ENCODE measurements at regions not wholly inside any gene's neighbourhood (a gene's known extent, or its start where the extent isn't known, plus 50 kb on each side); places are given as distances from the start of the nearest gene placed in this dataset.

DNA sequence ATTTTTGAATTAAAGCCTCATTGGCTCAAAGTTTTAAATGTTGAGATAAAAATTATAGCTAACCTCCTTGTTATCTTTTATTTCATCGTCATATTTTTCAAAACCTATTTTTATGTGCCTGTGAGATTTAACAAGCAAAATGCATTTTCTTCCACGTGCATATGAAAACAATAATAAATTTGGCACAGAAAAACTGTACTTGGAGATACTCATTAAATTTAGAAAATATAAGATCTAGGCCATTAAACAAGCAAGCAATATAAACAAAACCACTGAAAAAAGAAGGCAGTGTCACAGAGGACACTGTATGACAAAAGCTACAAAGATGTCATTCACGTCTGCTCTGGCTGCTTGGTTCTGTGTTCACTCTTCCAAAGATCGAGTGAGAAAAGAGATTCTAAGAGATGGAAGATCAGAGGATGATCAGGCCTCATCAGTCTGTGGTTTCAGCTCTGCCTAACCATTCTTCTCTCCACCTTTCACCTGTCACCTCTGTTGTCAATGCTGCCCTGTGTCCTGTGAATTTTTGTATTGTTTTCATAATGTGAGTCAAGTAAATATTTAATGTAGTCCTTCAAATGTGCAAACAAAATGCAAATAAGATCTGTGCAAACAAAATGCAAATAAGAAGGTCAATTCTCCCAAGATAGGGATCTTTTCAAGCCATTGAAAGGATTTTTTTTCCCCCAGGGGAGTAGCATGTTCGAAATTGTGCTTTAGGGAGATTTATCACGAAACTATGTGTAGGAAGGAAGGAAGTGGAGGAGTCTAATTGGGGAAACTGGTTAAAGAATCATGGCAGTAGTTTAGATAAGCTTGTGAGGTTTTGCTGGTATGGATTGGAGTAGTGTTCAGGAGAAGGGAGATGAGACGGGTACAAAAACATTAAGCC, 138.7 kb upstream of the RBMS1 start:
- DNase-seq (no peak), ATAC-seq (ENCODE audit: insufficient read depth, low FRiP score) (no peak)
- H3K4me1 ChIP-seq (ENCODE audit: control insufficient read depth in 5 of 5, insufficient read depth in 5 of 5, low read length in 5 of 5), result peaks cover 0 to 52% (median 12%) of the 10 kb centered on the region in 5 donors
- no peak overlapping the region for H3K9ac ChIP-seq (ENCODE audit: insufficient read depth in 1 of 2, low read length in 2 of 2)
- TF ChIP-seq, protein P1, sequence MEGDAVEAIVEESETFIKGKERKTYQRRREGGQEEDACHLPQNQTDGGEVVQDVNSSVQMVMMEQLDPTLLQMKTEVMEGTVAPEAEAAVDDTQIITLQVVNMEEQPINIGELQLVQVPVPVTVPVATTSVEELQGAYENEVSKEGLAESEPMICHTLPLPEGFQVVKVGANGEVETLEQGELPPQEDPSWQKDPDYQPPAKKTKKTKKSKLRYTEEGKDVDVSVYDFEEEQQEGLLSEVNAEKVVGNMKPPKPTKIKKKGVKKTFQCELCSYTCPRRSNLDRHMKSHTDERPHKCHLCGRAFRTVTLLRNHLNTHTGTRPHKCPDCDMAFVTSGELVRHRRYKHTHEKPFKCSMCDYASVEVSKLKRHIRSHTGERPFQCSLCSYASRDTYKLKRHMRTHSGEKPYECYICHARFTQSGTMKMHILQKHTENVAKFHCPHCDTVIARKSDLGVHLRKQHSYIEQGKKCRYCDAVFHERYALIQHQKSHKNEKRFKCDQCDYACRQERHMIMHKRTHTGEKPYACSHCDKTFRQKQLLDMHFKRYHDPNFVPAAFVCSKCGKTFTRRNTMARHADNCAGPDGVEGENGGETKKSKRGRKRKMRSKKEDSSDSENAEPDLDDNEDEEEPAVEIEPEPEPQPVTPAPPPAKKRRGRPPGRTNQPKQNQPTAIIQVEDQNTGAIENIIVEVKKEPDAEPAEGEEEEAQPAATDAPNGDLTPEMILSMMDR (IDR thresholded peaks at IDR 0.05; ENCODE audit: control extremely low read depth, extremely low read depth), result no peak
- 66 to 76% methylated on average over 7 of the region's 7 CpGs for WGBS, 2 donors
- no peaks in the 10 kb centered on the region for H3K36me3 ChIP-seq (ENCODE audit: control insufficient read depth in 4 of 4, insufficient read depth in 4 of 4, low read length in 4 of 4)
- no peak overlapping the region for H3K4me3 ChIP-seq
- no peaks in the 10 kb centered on the region for H3K27me3 ChIP-seq (ENCODE audit: control insufficient read depth in 3 of 3, insufficient read depth in 3 of 3, low read length in 2 of 3)
- no peak overlapping the region for H3K27ac ChIP-seq (ENCODE audit: low read depth in 1 of 2, low read length in 1 of 2)
- no peaks in the 10 kb centered on the region for H3K9me3 ChIP-seq (ENCODE audit: control insufficient read depth in 4 of 4, insufficient read depth in 3 of 4, low read length in 3 of 4)

DNA sequence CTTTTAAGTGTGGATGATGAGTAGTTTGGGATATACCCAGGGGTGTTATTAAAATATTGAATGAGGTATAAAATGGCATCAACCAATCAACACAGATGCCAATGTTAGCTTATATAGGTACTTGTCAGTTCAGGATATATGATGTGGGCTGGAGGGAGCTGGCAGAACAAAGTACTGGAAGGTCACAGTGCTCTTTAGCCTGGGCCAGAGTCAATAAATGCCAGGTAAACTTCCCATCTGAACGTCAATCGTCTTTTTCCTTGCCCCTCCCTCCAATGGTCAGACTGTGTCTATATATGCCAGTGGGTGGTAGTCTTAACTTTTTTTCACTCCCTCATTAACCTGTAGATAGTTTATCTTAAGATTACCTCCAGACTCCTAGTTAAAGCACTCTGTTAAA, 140.8 kb upstream of the RBMS1 start:
- no peak for ATAC-seq (ENCODE audit: insufficient read depth, low FRiP score)

DNA sequence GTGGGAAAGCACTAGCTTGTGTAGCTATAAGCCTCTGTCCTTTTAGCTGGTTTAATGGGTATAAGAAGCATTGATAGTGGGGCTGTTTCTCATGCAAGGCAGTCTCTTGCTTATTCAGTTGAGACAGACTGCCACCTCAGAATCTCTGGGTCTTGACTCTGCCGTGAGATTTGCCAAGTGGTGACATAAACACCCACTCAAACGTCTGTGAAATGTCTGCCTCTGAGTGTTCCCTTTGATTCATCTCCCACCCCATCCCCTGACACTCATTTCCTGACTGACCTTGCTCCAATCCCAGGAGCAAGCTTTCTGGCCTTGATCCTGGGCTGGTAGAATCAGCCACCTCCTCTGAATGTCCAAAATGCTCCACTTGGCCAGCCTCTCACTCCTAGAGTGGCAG, 141.9 kb upstream of the RBMS1 start:
- Histone ChIP-seq H3K36me3 (ENCODE audit: control insufficient read depth in 4 of 4, insufficient read depth in 4 of 4, low read length in 4 of 4) (peaks cover 0 to 3% (median 0%) of the 10 kb centered on the region in 4 donors), H3K4me3 (no peak overlapping the region), H3K9me3 (ENCODE audit: control insufficient read depth in 4 of 4, insufficient read depth in 3 of 4, low read length in 3 of 4) (peaks cover 0 to 6% (median 2%) of the 10 kb centered on the region in 4 donors), H3K4me1 (ENCODE audit: control insufficient read depth in 5 of 5, insufficient read depth in 5 of 5, low read length in 5 of 5) (peaks cover 0 to 46% (median 12%) of the 10 kb centered on the region in 5 donors), H3K9ac (ENCODE audit: insufficient read depth in 1 of 2, low read length in 2 of 2) (no peak overlapping the region), H3K27me3 (ENCODE audit: control insufficient read depth in 3 of 3, insufficient read depth in 3 of 3, low read length in 2 of 3) (no peaks in the 10 kb centered on the region), H3K27ac (ENCODE audit: low read depth in 1 of 2, low read length in 1 of 2) (peak overlapping the region in 1 of 2 donors; percentile 45)
- WGBS, 2 donors, result 28 to 35% methylated on average over 2 of the region's 2 CpGs
- peak; percentile 19 for ATAC-seq (ENCODE audit: insufficient read depth, low FRiP score)
- TF ChIP-seq, protein P1 (IDR thresholded peaks at IDR 0.05; ENCODE audit: control extremely low read depth, extremely low read depth), result no peak
- DNase-seq, result peak; percentile 72 to 94 (median 90)

More for the DNA sequence above, 140.8 kb upstream of the RBMS1 start:
- Histone ChIP-seq H3K4me3 (no peak overlapping the region), H3K36me3 (ENCODE audit: control insufficient read depth in 4 of 4, insufficient read depth in 4 of 4, low read length in 4 of 4) (no peaks in the 10 kb centered on the region), H3K27ac (ENCODE audit: low read depth in 1 of 2, low read length in 1 of 2) (no peak overlapping the region), H3K4me1 (ENCODE audit: control insufficient read depth in 5 of 5, insufficient read depth in 5 of 5, low read length in 5 of 5) (peaks cover 0 to 48% (median 12%) of the 10 kb centered on the region in 5 donors), H3K27me3 (ENCODE audit: control insufficient read depth in 3 of 3, insufficient read depth in 3 of 3, low read length in 2 of 3) (no peaks in the 10 kb centered on the region), H3K9ac (ENCODE audit: insufficient read depth in 1 of 2, low read length in 2 of 2) (no peak overlapping the region), H3K9me3 (ENCODE audit: control insufficient read depth in 4 of 4, insufficient read depth in 3 of 4, low read length in 3 of 4) (peaks cover 0 to 6% (median 0%) of the 10 kb centered on the region in 4 donors)
- TF ChIP-seq, protein P1 (IDR thresholded peaks at IDR 0.05; ENCODE audit: control extremely low read depth, extremely low read depth), result no peak
- DNase-seq, result no peak
- WGBS, 2 donors, result 78 to 79% methylated on average over 2 of the region's 2 CpGs
